HG03432 (cell line): ENCODE measurements at regions not wholly inside any gene's neighbourhood (a gene's known extent, or its start where the extent isn't known, plus 50 kb on each side); places are given as distances from the start of the nearest gene placed in this dataset.
"Not testable (repeated sequence)": the region's sequence is repeated elsewhere in the genome, so short reads cannot be mapped to it uniquely, and the experiment has no call there.

ENCODE experiments used
- ATAC-seq: cut with Tn5 transposase; IDR thresholded peaks from one replicate; pipeline ENCODE4 v1.9.1; 2021; ENCODE audit warnings: mild to moderate bottlenecking, moderate library complexity; ENCODE audit not compliant: unreplicated experiment

- ATAC-seq: no peak
Observed at GRCh38 chr4:38413524-38414341, 250.3 kb upstream of the KLF3 start.

GRCh38 chr4:38414410-38414809 is 249.6 kb upstream of the KLF3 start:
- no peak for ATAC-seq

- no peak for ATAC-seq
Observed at GRCh38 chr4:38415682-38416081, 248.3 kb upstream of the KLF3 start.

GRCh38 chr4:38416450-38417014 is 247.5 kb upstream of the KLF3 start:
- ATAC-seq: no peak

GRCh38 chr4:38420254-38420653 is 243.7 kb upstream of the KLF3 start:
- ATAC-seq: not testable (repeated sequence)

GRCh38 chr4:38422850-38423249 is 241.1 kb upstream of the KLF3 start:
- ATAC-seq: no peak

- ATAC-seq: no peak
Observed at GRCh38 chr4:38424151-38424871, 239.7 kb upstream of the KLF3 start.

- ATAC-seq: no peak
Observed at GRCh38 chr4:38426532-38426931, 237.5 kb upstream of the KLF3 start.

GRCh38 chr4:38430841-38431240 is 233.2 kb upstream of the KLF3 start:
- ATAC-seq: no peak

GRCh38 chr4:38442073-38442788 is 221.8 kb upstream of the KLF3 start:
- ATAC-seq: no peak

- ATAC-seq: no peak
Observed at GRCh38 chr4:38449506-38450174, 214.4 kb upstream of the KLF3 start.

GRCh38 chr4:38452009-38452408 is 212.0 kb upstream of the KLF3 start:
- ATAC-seq: peak; percentile 49

GRCh38 chr4:38452542-38452941 is 211.5 kb upstream of the KLF3 start:
- ATAC-seq: no peak

- ATAC-seq: no peak
Observed at GRCh38 chr4:38453253-38453881, 210.6 kb upstream of the KLF3 start.

- no peak for ATAC-seq
Observed at GRCh38 chr4:38454284-38454683, 209.7 kb upstream of the KLF3 start.

GRCh38 chr4:38455092-38455862 is 208.7 kb upstream of the KLF3 start:
- peak; percentile 78 for ATAC-seq

- ATAC-seq: no peak
Observed at GRCh38 chr4:38456096-38456495, 207.9 kb upstream of the KLF3 start.

GRCh38 chr4:38461342-38461741 is 202.7 kb upstream of the KLF3 start:
- no peak for ATAC-seq

- ATAC-seq: no peak
Observed at GRCh38 chr4:38462367-38463055, 201.5 kb upstream of the KLF3 start.
